ENCODE measurements at regions not wholly inside any gene's neighbourhood (a gene's known extent, or its start where the extent isn't known, plus 50 kb on each side); places are given as distances from the start of the nearest gene placed in this dataset.

- no peaks in the 10 kb centered on the region for H3K9me3 ChIP-seq (ENCODE audit: control insufficient read depth, low read length)
- no peak overlapping the region for H3K9ac ChIP-seq (ENCODE audit: low read length)
- H3K27me3 ChIP-seq (ENCODE audit: control insufficient read depth, insufficient read depth, low read length) = no peaks in the 10 kb centered on the region
- no peaks in the 10 kb centered on the region for H3K4me1 ChIP-seq (ENCODE audit: control insufficient read depth, insufficient read depth, low read length)
- H3K36me3 ChIP-seq (ENCODE audit: control insufficient read depth, insufficient read depth, low read length) = no peaks in the 10 kb centered on the region
- no peak overlapping the region for H3K4me3 ChIP-seq (ENCODE audit: low read length)
These were observed 277.8 kb upstream of the VLDLR start for GRCh38 chr9:2343756-2344155.

GRCh38 chr9:2344436-2344835 lies 277.2 kb upstream of the VLDLR start:
- H3K4me1 ChIP-seq (ENCODE audit: control insufficient read depth, insufficient read depth, low read length) = no peaks in the 10 kb centered on the region
- H3K4me3 ChIP-seq (ENCODE audit: low read length) = no peak overlapping the region
- H3K36me3 ChIP-seq (ENCODE audit: control insufficient read depth, insufficient read depth, low read length) = no peaks in the 10 kb centered on the region
- H3K9ac ChIP-seq (ENCODE audit: low read length) = no peak overlapping the region
- H3K9me3 ChIP-seq (ENCODE audit: control insufficient read depth, low read length) = no peaks in the 10 kb centered on the region
- no peaks in the 10 kb centered on the region for H3K27me3 ChIP-seq (ENCODE audit: control insufficient read depth, insufficient read depth, low read length)

GRCh38 chr9:2345013-2345412 lies 276.6 kb upstream of the VLDLR start:
- H3K9ac ChIP-seq (ENCODE audit: low read length) = no peak overlapping the region
- no peaks in the 10 kb centered on the region for H3K36me3 ChIP-seq (ENCODE audit: control insufficient read depth, insufficient read depth, low read length)
- H3K27me3 ChIP-seq (ENCODE audit: control insufficient read depth, insufficient read depth, low read length) = no peaks in the 10 kb centered on the region
- H3K4me1 ChIP-seq (ENCODE audit: control insufficient read depth, insufficient read depth, low read length) = no peaks in the 10 kb centered on the region
- H3K9me3 ChIP-seq (ENCODE audit: control insufficient read depth, low read length) = no peaks in the 10 kb centered on the region
- no peak overlapping the region for H3K4me3 ChIP-seq (ENCODE audit: low read length)

GRCh38 chr9:2346277-2346913 lies 275.2 kb upstream of the VLDLR start:
- H3K9me3 ChIP-seq (ENCODE audit: control insufficient read depth, low read length) = no peaks in the 10 kb centered on the region
- no peak overlapping the region for H3K9ac ChIP-seq (ENCODE audit: low read length)
- H3K36me3 ChIP-seq (ENCODE audit: control insufficient read depth, insufficient read depth, low read length) = no peaks in the 10 kb centered on the region
- no peaks in the 10 kb centered on the region for H3K4me1 ChIP-seq (ENCODE audit: control insufficient read depth, insufficient read depth, low read length)
- no peak overlapping the region for H3K4me3 ChIP-seq (ENCODE audit: low read length)
- H3K27me3 ChIP-seq (ENCODE audit: control insufficient read depth, insufficient read depth, low read length) = no peaks in the 10 kb centered on the region

GRCh38 chr9:2351324-2351723 lies 270.3 kb upstream of the VLDLR start:
- no peak overlapping the region for H3K9ac ChIP-seq (ENCODE audit: low read length)
- H3K9me3 ChIP-seq (ENCODE audit: control insufficient read depth, low read length) = no peaks in the 10 kb centered on the region
- H3K4me3 ChIP-seq (ENCODE audit: low read length) = no peak overlapping the region
- H3K36me3 ChIP-seq (ENCODE audit: control insufficient read depth, insufficient read depth, low read length) = no peaks in the 10 kb centered on the region
- H3K4me1 ChIP-seq (ENCODE audit: control insufficient read depth, insufficient read depth, low read length) = no peaks in the 10 kb centered on the region
- H3K27me3 ChIP-seq (ENCODE audit: control insufficient read depth, insufficient read depth, low read length) = no peaks in the 10 kb centered on the region

- H3K4me1 ChIP-seq (ENCODE audit: control insufficient read depth, insufficient read depth, low read length) = no peaks in the 10 kb centered on the region
- H3K27me3 ChIP-seq (ENCODE audit: control insufficient read depth, insufficient read depth, low read length) = no peaks in the 10 kb centered on the region
- no peaks in the 10 kb centered on the region for H3K9me3 ChIP-seq (ENCODE audit: control insufficient read depth, low read length)
- no peak overlapping the region for H3K9ac ChIP-seq (ENCODE audit: low read length)
- no peak overlapping the region for H3K4me3 ChIP-seq (ENCODE audit: low read length)
- no peaks in the 10 kb centered on the region for H3K36me3 ChIP-seq (ENCODE audit: control insufficient read depth, insufficient read depth, low read length)
These were observed 267.4 kb upstream of the VLDLR start for GRCh38 chr9:2354216-2354615.

GRCh38 chr9:2354856-2355696 lies 266.5 kb upstream of the VLDLR start:
- Histone ChIP-seq H3K4me1 (ENCODE audit: control insufficient read depth, insufficient read depth, low read length) (no peaks in the 10 kb centered on the region), H3K36me3 (ENCODE audit: control insufficient read depth, insufficient read depth, low read length) (no peaks in the 10 kb centered on the region), H3K27me3 (ENCODE audit: control insufficient read depth, insufficient read depth, low read length) (no peaks in the 10 kb centered on the region), H3K9me3 (ENCODE audit: control insufficient read depth, low read length) (no peaks in the 10 kb centered on the region), H3K9ac (ENCODE audit: low read length) (no peak overlapping the region), H3K4me3 (ENCODE audit: low read length) (no peak overlapping the region)

- H3K4me1 ChIP-seq (ENCODE audit: control insufficient read depth, insufficient read depth, low read length) = no peaks in the 10 kb centered on the region
- no peak overlapping the region for H3K4me3 ChIP-seq (ENCODE audit: low read length)
- H3K9me3 ChIP-seq (ENCODE audit: control insufficient read depth, low read length) = no peaks in the 10 kb centered on the region
- H3K36me3 ChIP-seq (ENCODE audit: control insufficient read depth, insufficient read depth, low read length) = no peaks in the 10 kb centered on the region
- H3K9ac ChIP-seq (ENCODE audit: low read length) = no peak overlapping the region
- H3K27me3 ChIP-seq (ENCODE audit: control insufficient read depth, insufficient read depth, low read length) = no peaks in the 10 kb centered on the region
These were observed 265.9 kb upstream of the VLDLR start for GRCh38 chr9:2355697-2355983.

GRCh38 chr9:2356041-2356790 lies 265.4 kb upstream of the VLDLR start:
- Histone ChIP-seq H3K4me3 (ENCODE audit: low read length) (no peak overlapping the region), H3K36me3 (ENCODE audit: control insufficient read depth, insufficient read depth, low read length) (no peaks in the 10 kb centered on the region), H3K27me3 (ENCODE audit: control insufficient read depth, insufficient read depth, low read length) (no peaks in the 10 kb centered on the region), H3K4me1 (ENCODE audit: control insufficient read depth, insufficient read depth, low read length) (no peaks in the 10 kb centered on the region), H3K9ac (ENCODE audit: low read length) (no peak overlapping the region), H3K9me3 (ENCODE audit: control insufficient read depth, low read length) (no peaks in the 10 kb centered on the region)

GRCh38 chr9:2359891-2360471 lies 261.6 kb upstream of the VLDLR start:
- H3K9me3 ChIP-seq (ENCODE audit: control insufficient read depth, low read length) = no peaks in the 10 kb centered on the region
- H3K4me1 ChIP-seq (ENCODE audit: control insufficient read depth, insufficient read depth, low read length) = no peaks in the 10 kb centered on the region
- H3K9ac ChIP-seq (ENCODE audit: low read length) = no peak overlapping the region
- H3K27me3 ChIP-seq (ENCODE audit: control insufficient read depth, insufficient read depth, low read length) = no peaks in the 10 kb centered on the region
- no peaks in the 10 kb centered on the region for H3K36me3 ChIP-seq (ENCODE audit: control insufficient read depth, insufficient read depth, low read length)
- H3K4me3 ChIP-seq (ENCODE audit: low read length) = no peak overlapping the region

GRCh38 chr9:2362150-2362549 lies 259.4 kb upstream of the VLDLR start:
- Histone ChIP-seq H3K36me3 (ENCODE audit: control insufficient read depth, insufficient read depth, low read length) (no peaks in the 10 kb centered on the region), H3K4me3 (ENCODE audit: low read length) (no peak overlapping the region), H3K9me3 (ENCODE audit: control insufficient read depth, low read length) (no peaks in the 10 kb centered on the region), H3K27me3 (ENCODE audit: control insufficient read depth, insufficient read depth, low read length) (no peaks in the 10 kb centered on the region), H3K4me1 (ENCODE audit: control insufficient read depth, insufficient read depth, low read length) (no peaks in the 10 kb centered on the region), H3K9ac (ENCODE audit: low read length) (no peak overlapping the region)

- Histone ChIP-seq H3K9me3 (ENCODE audit: control insufficient read depth, low read length) (no peaks in the 10 kb centered on the region), H3K27me3 (ENCODE audit: control insufficient read depth, insufficient read depth, low read length) (no peaks in the 10 kb centered on the region), H3K36me3 (ENCODE audit: control insufficient read depth, insufficient read depth, low read length) (no peaks in the 10 kb centered on the region), H3K4me1 (ENCODE audit: control insufficient read depth, insufficient read depth, low read length) (no peaks in the 10 kb centered on the region), H3K9ac (ENCODE audit: low read length) (no peak overlapping the region), H3K4me3 (ENCODE audit: low read length) (no peak overlapping the region)
These were observed 258.3 kb upstream of the VLDLR start for GRCh38 chr9:2363138-2363745.

Measured in mucosa of stomach (tissue), 1 donor.